ENCODE measurements at regions not wholly inside any gene's neighbourhood (a gene's known extent, or its start where the extent isn't known, plus 50 kb on each side); places are given as distances from the start of the nearest gene placed in this dataset.
"Not testable (repeated sequence)": the region's sequence is repeated elsewhere in the genome, so short reads cannot be mapped to it uniquely, and the experiment has no call there.

- no peak for DNase-seq
Observed at GRCh38 chr3:150357923-150358607, 50.0 kb upstream of the TSC22D2 start.

DNA sequence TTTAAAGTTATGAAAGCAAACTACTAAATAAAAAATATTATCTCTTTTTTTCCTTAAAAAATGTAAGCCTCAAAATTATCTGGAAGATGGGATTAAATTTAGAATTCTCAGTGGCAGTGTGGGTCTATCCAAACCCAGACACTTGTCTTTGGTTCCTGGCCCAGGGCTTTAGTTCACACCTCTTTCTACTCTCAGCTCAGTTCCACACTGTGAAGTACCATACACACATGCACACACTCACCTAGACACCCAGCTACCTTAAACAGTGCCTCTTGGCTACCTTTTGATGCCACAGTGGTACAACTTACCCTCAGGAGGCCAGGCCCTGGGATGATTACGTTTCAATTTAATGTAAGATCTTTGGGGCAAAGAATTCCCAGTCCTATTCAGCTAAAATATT lies 51.0 kb upstream of the TSC22D2 start:
- no peak for DNase-seq

GRCh38 chr3:150355574-150355973 lies 52.5 kb upstream of the TSC22D2 start:
- DNase-seq: no peak

DNA sequence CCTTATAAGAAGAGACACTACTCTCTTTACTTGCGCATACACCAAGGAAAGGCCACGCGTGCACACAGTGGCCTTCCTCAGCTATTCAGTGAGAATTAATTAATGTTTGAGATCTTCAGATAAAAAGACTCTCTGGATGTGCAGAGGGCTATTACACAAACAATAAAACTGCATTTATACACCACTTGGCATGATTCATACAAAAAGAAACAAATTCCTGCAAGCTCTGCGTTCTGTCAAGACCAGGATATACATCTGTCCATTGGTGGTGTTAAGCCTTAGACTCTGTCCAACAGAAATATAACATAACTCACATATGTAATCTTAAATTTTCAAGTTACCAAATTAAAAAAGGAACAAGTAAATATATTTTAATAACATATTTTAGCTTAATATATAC lies 55.2 kb upstream of the TSC22D2 start:
- no peak for DNase-seq

DNA sequence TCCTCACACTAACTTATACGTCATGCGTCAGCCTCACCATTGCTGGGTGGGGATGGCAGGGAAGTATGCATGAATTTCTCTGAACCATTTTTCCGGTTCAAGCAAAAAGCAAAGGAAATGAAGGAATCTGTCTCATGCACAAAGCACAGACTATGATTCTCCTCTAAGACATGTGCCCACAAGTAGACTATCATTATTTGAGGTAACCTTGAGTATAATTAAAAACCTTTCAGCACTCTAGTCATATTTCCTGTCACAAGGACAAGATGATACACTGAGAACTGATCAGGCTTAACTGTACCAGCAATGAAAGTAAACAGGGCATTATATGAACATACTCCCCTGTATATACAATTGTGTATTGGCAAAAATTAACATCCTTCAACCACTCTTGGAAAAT lies 56.7 kb upstream of the TSC22D2 start:
- DNase-seq: no peak

DNA sequence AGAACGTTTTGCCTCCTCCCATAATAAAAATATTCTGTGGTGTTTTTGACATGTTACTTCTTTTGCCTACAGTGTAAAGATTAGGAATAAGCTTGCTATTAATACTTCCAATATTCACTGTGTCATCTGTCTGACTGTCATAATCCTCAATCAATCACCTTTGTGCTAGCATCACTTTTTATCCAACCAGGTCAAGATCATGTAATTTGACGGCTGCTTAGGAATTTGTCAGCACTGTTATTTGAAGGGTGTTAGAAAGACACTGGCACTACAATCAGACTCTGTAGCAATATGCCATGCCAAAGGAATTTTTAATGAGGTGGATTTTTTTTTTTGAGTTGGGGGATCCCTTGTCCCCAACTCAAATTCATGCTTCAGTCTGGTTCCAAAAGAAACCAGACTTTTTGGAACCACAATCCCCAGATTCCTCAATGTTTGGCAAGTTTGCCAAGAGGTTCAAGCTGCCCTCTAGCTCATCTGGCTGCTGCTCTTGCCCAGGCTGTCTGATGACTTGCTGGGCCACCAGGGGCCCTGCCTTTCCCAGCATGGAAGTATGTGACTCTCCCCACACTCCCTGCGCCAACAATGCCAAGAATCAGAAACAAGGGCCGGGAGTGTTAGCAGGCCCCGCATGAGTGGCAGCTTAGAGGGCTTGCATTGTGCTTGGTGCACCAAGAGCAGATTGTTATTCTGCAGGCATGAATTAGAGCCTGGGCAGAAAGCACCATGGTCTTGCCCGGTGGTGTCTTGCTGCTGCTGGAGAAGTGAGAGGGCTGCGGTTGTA lies 58.6 kb upstream of the TSC22D2 start:
- no peak for DNase-seq

DNA sequence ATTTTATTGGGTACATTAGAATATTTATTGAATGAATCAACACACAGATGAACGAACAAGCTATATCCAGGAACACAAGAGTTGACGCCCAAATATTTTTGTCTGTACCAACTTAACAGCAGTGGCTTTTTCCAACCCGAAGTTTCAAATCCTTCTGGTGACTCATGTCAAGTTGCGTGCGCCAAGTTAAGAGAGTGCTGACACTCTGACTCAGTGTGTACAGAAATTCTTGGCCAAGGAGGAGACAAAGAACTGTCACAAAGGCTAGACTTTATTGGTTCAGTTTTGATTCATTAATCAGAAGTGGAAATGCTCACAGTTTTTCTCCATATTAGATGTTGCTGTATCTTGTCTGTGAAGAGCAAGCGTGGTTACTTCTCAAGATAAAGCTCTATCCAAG lies 59.6 kb upstream of the TSC22D2 start:
- DNase-seq: no peak

DNA sequence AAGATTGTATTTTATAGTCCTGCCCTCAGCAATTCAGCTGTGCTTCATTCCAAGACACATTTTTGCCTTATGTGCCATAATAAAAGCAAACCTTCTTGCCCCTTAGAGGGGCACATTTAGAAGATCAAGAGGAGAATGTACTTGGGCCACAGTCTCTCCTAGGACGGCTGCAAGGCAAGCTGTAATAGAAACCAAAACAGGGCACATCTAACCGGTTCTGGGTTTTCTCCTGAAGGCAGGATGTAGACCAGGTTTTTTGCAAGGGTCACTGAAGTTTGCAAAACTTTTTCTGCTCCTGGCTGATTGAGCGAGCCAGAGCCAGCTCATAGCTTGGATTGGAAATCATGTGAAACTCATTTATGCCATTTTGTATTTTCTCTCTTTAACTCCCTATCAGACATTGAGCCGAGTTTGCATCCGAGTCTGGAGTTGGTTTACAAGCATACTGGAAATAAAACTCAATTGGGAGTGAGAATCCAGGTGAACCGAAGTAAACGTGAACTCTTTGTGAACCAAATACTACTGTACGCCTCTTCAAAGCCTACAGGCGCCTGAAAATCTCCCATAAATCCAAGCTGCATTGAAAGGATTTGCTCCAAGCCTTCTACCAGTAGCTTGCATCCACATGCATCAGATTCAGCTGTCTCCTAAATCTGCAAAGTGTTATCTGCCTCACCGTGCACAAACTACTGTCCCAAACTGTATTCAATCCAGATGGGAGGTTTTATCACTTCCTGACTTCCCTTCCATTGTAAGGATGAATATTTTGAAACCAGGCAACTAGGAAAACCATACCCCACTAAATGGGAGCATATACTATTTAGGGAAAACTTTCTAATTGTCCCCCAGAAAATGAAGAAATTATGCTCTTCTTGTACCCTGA lies 60.9 kb upstream of the TSC22D2 start:
- DNase-seq: no peak

DNA sequence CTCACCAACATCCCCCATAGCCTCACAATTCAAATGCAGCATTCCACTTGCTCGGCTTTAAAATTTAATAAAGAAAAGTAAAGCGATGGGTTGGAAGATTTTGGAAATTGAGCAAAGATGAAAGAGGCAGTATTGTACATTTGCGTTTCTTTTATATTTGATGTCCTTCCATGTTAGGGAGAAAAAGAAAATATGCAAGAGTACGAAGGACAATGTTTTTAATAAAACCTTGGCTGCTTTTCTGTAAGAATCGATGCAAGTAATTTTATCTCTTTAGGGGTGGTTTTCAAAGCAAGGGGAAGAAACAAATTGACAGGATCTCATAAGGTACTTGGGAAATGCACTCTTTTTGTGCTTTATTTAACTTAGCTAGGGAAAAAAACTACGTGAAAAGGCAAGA lies 61.8 kb upstream of the TSC22D2 start:
- no peak for DNase-seq

- DNase-seq: no peak
Observed at GRCh38 chr3:150345021-150345538, 63.0 kb upstream of the TSC22D2 start.

- DNase-seq: no peak
Observed at GRCh38 chr3:150344079-150344759, 63.9 kb upstream of the TSC22D2 start.

DNA sequence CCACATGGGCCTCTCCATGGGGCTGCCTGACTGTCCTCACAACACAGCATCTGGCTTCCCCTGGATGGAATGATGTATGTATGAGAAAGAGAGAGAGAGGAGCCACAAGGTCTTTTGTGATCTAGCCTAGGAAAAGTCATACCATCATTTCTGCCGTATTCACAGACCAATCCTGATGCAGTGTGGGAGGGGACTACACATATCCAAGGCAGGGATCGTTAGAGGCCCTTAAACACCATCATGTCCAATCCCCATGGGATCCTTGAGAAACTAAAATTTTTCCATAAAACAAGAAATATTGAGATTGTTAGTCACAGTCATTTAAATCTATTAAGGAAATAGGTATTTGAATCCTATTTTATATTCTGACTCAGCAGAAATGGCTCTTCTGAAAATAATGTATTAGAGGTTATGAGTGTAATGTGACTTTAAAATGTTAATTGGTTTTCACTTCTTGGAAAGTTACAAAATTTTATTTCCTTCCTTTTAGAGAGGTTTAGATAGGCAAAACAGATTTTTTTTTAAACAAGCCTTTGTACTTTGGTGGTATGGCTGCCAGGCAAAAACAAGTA lies 65.1 kb upstream of the TSC22D2 start:
- DNase-seq: no peak

DNA sequence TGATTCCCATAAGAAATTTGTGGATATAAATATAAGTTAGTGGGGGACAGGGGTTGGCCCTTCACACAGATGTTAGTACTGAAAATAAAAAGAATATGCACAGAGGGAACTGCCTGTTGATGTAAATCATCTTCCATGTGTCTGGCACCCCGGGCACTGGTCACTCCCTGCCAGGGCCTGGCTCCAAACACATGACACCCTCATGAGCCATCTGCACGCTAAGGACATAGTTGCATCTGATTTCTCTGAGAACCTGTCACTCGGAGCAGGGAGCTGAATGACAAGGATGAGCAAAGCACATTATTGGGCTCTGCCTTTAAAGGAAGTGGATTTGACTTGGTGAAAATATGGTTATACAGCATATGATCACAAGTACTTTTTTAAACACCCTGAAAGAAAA lies 66.2 kb upstream of the TSC22D2 start:
- DNase-seq: no peak

GRCh38 chr3:150336363-150336762 lies 71.7 kb upstream of the TSC22D2 start:
- DNase-seq: not testable (repeated sequence)

GRCh38 chr3:150335631-150336030 lies 72.5 kb upstream of the TSC22D2 start:
- DNase-seq: no peak

DNA sequence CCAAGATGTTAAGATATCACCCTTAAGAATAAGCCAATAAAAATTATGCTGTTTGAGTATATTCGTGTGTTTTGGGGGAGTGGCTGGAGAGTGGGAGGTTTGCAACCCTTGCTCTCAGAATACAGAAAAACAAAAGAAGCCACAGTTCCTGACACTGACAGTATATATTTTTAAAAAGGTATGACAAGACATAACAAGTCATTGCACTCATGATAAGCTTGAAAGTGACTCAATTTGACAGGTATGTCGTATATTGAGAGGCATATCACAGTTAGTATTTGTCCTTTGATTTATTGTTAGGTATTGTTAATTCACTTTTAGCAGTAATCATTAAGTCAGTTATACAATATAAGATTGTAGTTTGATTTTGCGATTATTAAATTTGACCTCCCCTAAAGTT lies 73.1 kb upstream of the TSC22D2 start:
- DNase-seq: no peak

DNA sequence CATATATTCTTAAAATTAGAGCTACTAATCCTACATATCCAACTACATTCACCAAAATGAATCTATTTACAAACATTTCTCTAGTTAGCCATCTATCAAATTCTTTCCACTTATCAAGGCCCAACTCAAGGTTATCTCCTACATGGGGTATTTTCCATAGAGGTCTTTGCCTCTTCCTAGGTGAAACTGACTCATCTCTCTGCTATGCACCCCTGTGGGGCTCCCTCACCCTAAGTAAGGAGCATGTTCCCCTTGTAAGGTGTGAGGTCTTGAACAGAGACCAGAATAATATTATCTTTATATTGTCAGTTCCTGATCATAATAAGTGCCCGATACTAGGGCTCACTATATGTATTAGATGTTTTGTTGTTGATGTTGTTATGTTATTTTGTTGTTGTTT lies 74.6 kb upstream of the TSC22D2 start:
- no peak for DNase-seq

DNA sequence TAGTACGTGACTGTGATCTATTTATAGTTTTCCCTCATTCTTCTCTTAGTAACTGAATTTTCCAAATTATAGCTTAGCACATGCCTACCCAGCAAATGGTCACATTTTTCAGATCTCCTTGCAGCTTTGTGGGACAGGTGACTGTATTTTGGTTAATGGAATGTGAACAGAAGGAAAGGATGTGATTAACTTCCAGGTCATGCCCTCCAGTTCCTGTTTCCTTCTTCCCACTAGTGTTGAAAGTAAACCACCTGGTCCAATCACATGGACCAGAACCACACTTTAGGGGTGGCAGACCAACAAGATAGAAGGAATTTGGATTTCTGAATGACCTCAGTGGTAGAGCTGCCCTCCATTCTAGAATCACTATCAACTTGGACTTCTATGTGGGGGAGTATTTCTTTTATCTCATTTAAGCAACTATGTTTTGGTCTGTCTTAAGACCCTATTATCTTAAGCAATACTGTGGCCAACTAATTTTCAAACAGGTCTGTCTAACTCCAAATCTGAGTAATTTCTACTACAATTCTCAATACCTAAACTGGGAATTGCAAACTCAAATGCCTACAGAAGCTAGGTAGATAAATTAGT lies 76.0 kb upstream of the TSC22D2 start:
- DNase-seq: no peak

DNA sequence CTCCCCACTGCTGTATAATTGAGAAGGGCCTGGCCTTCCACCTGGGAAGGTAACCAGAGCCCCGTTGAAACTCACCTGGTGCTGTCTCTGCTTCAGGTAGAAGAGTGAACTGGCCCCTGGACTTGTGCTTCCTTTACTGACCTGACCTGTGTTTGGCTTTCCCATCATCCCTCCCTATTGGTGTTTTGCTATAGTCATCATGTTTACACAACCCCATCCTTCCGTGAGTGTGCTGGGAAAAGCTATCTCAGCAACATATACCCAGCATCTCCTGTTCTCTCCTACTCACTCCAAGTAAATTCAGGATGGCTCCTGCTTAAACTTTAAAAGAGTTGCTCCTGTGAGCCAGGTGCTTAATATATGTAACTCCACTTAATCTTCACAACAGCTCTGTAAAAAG lies 77.2 kb upstream of the TSC22D2 start:
- no peak for DNase-seq

- no peak for DNase-seq
Observed at GRCh38 chr3:150330174-150330573, 77.9 kb upstream of the TSC22D2 start.

- no peak for DNase-seq
Observed at GRCh38 chr3:150329408-150329807, 78.7 kb upstream of the TSC22D2 start.

- DNase-seq: no peak
Observed at GRCh38 chr3:150328654-150329040, 79.5 kb upstream of the TSC22D2 start.

Measured in activated CD4-positive, CD25-positive, alpha-beta regulatory T cell treated with anti-CD3 and anti-CD28 coated beads, Interleukin-2, amount 50 U/mL, for 72 hours (primary cell).